Renal cortex interstitium (tissue), 11 donors: ENCODE measurements at regions not wholly inside any gene's neighbourhood (a gene's known extent, or its start where the extent isn't known, plus 50 kb on each side); places are given as distances from the start of the nearest gene placed in this dataset.

Experiments used
- DNase-seq, 11 donors: peaks; one replicate each; pipeline ENCODE4 v3.0.0-alpha.2; 2013; ENCODE audit warnings: low read depth in 9 of 11, low spot score in 4 of 11; ENCODE audit errors: extremely low read depth in 1 of 11

DNA sequence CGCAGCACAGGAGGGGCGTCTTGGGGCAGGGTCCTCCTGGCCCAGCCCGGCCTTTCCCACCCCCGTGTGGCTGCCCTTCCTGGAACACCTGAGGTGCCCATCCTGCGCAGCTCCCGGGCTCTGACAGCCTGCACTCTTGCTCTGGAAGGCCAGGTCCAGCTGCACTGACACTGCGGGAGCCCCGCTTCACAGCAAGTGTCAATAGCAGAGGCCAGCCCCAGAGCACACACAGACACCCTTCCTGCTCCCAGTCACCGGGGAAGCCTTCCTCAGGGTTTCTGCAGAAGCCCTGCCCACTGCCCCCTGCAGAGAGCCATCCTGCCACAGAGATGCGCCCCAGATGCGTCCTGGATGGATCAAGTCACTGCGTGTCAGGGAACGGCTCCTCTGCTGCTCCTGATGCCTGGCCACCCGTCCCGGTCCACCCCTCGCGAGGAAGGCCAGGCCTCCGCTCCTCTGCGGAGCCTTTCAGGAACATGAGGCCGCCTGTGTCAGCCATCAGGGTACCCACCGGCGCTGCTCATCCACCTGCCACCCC lies 519.2 kb upstream of the MYT1L start:
- no peak for DNase-seq

DNA sequence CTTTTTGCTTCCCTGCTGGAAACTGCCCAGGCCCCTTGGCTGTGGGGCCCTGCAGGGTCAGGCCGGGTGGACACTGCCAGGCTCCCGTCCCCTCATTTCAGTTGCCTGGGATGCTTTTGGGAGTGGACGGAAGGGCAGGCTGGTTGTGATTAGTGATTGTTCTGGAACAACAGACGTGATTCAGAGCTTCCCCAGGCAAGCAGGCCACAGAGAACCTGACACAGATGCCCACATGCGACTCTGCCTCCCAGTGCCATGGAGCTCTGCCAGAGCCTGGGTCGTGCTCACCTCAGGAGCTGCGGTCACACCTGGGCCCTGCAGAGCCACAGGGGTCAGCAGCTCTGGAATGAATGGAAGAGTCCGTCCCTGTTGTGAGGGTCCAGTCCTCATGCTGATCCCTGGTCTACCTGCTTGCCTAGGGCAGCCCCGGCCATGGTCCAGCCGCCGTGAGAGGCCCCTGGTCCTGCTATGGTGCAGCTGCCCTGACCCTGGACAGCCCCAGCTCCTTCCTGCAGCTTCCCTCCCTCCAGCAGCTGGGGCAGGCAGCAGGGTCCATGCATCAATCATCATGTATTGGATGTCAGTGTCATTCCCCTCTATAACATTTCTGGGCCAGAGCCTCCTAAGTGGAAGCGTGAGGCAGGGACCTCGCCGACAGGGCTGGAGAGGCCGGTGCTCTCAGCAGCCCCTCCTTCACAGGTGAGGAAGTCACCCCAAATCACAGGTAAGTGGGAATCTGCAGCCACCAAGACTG lies 518.6 kb upstream of the MYT1L start:
- DNase-seq, result no peak

DNA sequence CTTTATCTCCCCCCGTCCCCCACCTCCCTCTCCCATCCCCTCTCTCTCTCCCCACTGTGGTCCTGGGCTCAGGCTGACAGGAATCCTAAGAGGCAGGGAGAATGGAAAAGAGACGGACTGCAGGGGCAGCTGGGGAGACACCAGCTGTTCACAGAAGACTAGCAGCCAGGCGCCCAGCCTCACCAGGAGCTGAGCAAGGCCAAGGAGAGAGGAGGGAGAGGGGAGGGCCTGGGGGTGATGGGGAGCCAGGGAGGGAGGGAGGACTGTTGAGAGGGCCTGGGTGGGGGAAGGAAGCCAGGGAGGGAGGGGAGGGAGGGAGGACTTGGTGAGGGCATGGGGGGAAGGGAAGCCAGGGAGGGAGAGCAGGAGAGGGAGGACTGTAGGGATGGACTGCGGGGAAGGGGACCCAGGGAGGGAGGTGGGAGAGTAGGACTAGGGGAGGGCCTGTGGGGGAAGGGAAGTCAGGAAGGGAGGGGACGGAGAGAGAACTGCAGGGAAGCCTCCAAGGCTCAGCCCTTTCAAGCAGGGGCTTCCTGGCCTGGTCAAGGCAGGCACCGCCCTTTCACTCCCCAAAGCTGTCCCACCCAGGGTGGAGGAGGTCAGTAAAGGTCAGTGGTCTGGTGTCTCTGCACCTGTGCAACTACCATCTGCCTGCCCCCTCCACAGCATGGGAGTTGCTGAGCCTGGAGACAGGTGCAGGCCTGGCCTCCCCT lies 517.7 kb upstream of the MYT1L start:
- DNase-seq, result peak in 3 of 11 donors; percentile 31 to 38 (median 33)

DNA sequence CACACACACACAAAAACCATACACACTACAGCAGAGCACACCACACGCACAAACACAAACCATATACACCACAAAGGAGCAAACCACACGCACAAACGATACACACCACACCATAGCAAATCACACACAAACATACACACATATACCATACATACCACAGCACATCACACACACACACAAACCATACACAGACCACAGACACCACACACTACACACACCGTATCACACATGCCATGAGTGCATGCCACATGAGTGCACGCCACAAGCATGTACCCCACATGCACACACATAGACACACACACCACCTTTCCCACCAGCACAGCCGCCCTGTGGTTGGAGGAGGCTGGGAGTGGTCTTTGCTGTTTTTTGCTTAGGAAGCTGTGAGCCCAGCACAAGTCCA lies 517.1 kb upstream of the MYT1L start:
- no peak for DNase-seq

DNA sequence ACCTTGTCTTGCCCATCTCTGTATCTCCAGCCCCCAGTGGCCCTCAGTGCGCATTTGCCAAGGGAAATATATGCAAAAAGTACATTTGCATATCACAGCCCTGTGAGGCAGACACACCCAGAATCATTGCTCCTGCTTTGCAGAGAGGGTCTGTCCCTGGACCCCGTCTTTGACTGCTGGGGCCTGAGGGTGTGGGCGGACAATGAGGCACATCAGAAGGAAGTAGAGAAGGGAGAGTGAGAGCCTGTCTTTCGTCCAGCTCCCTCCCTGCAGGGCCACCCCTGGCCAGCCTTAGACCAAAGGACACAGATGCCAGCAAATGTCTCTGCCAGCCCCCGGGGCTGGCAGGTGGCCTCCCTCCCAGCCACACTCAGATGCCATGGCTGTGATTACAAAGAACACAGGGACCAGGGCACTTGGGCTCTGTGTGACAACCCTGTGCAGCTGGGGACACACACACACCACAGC lies 516.2 kb upstream of the MYT1L start:
- no peak for DNase-seq

DNA sequence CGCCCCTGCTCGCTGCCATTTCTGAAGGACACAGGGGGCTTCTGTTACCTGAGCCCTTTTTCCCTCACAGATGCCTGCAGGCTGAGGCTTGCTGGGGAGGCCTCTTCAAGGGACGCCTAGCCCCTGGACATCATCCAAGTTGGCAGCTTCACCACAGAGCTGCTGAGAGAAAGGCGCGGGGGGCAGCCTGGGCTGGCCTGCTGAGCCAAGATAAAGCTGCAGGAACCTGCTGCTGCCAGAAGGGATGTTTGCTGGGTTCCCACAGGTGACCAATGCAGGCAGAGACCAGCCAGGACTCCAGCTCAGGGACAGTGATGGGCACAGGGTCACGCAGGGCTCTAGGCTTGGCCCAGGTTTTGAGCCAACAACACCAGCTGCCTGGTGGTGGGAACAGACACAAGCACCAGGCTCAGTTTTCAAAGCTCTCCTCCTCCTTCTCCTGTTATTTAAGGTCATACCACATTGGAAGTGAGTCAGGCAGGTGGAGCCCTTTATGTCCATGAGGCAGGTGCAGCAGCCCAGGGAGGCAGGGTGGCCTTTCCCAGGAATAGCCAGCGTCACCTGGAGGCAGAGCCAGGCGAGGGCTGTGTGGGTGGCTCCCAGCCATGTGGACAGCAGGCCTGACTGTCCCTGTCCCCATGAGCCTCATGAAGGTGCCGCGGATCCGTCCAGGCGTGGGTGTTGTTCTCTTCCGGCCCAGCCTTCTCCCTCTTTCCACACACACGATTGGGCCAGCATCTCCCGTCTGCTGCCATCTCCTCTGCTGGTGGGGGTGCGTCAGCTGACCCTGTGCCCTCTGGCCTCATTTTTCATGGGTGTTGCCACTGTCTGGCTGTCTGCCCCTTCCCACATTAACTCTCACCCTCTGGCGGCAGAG lies 515.5 kb upstream of the MYT1L start:
- DNase-seq, result peak in 1 of 11 donors; percentile 9

DNA sequence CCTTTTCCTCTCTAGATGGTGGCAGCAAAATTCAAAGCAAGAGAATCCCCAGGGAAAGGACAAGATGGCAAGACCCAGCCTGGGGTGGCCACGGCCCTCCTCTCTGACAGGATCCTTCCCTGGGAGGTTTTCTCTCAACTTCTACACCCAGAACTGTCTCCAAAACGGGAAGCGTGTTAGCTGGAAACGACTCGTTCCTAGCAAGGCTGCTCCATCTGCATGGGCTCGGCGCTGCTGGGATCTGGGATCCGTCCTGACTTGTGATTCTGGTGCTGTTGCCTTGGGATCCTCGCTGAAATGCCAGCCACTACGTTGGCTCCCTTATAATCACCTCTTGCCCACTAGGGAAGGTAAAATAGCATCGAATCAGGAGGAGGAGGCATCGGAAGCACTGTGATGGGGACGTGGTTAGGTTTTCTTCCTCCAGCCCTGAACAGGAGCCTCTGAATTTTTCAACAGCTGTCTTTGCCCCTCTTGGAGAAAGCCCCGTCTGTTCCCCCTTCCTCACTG lies 514.8 kb upstream of the MYT1L start:
- DNase-seq, result no peak

DNA sequence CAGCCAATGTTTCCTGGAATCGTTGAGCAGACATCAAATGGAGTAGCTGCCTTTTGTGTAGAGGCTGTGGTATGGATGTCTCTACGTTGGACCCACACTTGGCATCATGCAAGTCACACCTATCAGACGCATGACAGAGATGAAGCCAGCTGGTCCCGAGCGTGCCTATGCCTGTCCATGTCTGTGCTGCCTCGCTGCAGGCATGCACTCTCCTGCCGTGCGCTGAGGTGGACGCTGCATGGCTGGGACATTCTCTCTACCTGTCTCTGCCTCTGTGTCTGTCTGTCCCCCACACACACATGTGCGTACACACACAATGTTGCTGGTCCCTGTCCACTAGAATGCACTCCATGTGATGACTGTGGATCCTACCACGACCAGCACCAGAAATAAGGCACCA lies 514.2 kb upstream of the MYT1L start:
- no peak for DNase-seq

DNA sequence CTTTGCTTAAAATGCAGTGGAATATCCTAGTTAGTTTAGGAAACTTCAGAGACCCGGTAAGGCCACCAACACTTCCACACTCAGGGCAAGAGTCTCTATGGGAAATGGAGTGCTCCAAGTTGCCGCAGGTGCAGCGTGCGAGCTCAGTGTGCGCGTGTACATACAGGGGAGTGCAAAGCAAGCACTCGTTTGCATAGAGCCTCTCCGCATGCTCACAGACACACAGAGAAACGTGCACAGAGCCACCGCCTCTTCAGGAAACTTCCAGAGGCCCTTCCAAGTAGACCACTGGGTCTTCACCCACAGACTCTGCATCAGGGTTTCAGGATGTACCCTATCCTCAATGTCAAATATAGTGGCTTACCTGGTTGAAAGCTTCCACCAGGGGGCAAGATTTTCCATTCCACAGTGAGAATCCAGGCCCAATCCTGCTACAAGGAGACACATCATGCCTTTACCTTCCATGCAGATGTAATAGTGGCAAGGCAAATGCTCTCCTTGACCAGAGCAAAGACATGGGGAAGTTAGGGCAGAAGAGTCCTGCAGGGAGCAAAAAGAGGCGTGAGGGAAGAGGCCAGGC lies 513.0 kb upstream of the MYT1L start:
- no peak for DNase-seq

DNA sequence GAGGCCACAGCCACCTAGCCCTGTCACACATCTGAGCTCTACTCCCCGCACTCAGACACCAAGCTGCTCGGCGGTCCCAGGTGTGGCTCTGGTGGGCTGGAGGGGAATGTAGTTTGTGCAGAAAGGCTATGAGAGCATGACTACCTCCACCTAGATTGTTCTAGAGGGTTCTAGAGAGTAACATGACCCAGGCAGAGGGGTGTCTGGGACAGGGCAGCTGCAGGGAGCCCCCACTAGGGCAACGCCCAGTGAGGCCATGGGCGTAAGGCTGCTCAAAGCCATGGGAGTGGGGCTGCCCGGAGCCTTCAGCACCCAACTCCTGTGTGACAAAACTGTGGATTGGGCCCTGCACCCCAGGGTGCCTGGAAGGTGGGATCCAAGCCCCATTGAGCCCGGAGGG lies 511.4 kb upstream of the MYT1L start:
- DNase-seq, result no peak

DNA sequence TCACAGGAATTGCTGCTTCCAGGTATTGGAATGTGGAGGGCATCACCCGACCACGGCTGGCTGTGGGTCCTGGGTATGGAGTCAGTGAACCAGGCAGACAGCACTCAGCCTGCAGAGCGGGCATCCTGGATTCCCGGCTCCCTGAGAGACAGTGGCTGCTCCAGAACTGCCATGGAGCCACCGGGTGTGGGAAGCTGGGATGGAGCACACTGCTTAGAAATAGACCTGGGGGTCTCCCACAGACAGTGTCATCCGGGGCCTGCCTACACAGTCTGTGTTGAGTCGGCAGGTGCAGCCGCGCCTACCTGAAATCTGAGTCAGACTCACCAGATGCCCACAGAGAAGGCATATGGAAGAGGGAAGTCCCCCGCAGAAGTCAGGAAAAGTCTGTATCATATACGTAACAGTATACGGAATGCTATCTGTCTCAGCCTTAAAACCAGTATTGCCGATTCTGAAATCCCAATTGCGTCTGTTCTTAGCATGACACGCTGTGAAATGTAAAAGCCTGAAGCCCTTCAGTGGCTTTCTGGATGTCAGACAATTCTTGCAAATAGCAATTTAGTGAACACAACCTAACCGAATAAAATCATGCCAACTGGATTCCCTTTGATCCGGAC lies 509.7 kb upstream of the MYT1L start:
- peak in 1 of 11 donors; percentile 17 for DNase-seq

DNA sequence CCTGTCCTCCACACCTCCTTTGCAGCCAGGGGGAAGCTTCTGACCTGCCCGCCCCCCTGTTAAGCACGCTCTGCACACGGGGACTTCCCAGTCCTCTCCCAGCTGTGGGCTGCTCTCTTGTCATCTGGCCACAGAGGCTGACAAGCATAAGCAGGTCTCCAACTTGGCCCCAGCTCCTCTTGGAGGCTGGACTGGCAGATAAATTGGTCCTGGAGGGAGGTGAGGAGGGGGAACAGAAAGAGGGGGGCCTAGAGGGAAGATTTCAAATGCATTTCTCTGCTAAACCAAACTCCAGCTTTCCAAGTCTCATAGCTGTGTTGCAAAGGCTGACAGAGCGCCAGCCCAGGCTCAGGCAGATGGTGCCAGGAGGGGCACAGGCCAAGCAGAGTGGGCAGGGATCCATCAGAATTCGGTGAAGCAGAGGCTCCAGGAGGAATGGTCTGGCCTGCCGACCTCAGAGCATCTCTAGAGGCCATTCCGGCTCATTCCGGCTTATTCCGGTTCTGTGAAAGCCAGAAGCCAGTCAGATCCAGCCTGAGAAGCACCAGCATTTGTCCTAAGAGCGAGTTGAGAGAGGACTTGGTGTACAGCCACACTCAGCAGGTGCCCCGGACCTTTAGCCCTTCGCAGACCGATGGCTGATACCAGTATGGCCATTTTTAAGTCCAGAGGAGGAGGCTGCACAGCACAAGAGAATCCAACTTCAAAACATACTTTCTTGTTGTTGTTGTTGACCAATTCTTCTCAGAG lies 508.9 kb upstream of the MYT1L start:
- DNase-seq, result no peak

DNA sequence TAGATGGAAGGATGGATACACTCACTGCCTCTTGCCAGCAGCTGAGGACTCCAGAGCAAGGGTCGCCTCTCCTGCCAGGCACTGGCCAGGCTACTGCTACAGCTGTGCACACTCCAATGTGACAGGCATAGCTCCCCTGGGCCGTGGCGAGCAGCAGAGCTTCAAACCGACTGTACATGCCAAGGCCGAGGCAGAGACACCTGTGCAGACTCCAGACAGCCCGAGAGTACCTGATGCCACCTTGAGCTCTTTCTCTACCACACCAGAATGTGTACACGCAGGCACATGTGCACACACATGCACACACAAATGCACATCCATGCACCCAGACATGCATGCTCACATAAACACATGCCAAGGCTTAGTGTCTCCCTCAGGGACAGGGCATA lies 508.3 kb upstream of the MYT1L start:
- DNase-seq, result no peak

DNA sequence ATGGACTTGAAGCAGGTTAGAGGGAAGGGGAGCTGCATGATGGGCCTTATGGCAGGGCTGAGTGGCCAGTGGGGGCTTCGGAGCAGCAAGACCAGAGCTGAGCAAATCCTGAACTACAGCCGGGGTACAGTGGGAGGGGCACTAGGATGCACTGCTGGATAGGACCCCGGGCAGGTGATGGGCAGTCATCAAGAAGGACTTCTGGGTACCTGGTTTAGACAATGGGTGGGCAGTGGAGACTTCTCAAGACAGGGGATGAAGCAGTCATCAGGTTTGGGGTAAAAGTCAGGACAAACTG lies 507.4 kb upstream of the MYT1L start:
- DNase-seq, result no peak

DNA sequence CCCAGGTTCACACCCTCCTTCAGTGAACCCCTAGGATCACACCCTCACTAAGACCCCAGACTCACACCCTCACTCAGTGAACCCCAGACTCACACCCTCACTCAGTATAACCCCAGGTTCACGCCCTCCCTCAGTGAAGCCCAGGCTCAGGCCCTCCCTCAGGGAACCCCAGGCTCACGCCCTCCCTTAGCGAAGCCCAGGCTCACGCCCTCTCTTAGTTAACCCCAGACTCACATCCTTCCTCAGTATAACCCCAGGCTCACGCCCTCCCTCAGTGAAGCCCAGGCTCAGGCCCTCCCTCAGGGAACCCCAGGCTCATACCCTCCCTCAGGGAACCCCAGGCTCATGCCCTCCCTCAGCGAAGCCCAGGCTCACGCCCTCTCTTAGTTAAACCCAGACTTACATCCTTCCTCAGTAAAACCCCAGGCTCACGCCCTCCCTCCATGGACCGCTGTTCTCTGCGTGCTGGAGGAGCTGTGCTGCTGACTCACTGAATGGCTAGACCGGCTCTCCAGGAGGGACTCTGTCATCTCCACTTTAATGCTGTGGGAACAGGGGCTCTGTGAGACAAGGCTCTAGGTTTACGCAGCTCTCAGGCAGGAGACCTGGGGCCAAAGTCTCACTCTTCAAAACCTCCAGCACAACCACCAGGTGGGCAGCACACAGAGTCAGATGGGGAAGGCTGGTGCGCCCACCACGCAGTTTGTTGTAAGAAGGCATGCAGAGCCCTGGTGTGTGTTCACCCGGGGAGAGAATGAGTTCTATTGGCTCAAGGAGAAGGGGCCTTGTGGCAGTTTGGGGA lies 506.9 kb upstream of the MYT1L start:
- DNase-seq, result no peak

DNA sequence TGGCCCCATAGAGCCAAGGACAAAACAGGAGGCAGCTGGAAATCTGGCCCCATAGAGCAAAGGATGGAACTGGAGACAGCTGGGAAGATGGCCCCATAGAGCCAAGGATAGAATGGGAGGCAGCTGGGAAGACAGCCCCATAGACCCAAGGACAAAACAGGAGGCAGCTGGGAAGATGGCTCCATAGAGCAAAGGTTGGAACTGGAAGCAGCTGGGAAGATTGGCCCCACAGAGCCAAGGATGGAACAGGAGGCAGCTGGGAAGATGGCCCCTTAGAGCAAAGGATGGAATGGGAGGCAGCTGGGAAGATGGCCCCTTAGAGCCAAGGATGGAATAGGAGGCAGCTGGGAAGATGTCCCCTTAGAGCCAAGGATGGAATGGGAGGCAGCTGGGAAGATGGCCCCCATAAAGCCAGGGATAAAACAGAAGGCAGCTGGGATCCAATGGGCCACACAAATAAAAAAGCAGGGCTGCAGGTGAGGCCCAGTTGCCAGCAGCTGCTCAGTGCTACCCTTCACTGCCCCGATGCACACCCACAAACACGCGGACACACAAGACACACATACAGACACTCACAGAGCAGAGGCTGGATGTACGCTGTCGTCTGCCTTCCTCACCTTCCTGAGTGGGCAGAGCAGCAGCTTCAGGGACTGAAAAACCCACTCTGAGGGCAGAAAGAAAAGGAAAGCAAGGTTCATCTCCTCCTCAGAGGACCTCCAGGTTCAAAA lies 505.4 kb upstream of the MYT1L start:
- DNase-seq, result no peak
